ENCODE measurements at regions not wholly inside any gene's neighbourhood (a gene's known extent, or its start where the extent isn't known, plus 50 kb on each side); places are given as distances from the start of the nearest gene placed in this dataset.

DNA sequence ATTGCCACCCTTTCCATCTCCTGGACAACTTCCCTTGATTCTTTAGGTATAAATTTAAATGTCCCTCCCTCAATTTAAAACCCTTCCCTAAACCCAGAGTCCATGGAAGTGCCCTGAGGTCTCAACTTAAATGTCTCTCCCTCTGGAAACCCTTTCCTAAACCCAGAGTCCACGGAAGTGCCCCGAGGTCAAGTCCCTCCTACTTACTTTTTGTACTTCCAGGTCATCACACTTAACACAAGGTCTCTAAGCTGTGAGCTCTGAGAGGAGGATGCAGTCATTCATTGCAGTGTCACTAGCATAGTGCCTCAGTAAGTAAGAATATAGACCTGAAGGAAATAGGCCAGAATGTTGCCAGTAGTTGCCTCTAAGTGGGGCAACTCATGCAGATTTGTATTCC lies 78.2 kb upstream of the BNC1 start:
- Histone ChIP-seq H3K4me3 (ENCODE audit: control insufficient read depth in 1 of 7, extremely low read depth in 1 of 7, insufficient read depth in 4 of 7, low read depth in 2 of 7, low read length in 6 of 7) (no peak overlapping the region), H3K27ac (ENCODE audit: insufficient read depth in 1 of 2, low read depth in 1 of 2, low read length in 2 of 2, poor library complexity in 1 of 2, severe bottlenecking in 2 of 2) (no peak overlapping the region), H3K4me1 (ENCODE audit: control extremely low read depth in 1 of 4, control insufficient read depth in 4 of 4, insufficient read depth in 4 of 4, low read length in 3 of 4) (peaks cover 2 to 12% (median 7%) of the 10 kb centered on the region in 4 experiments), H3K27me3 (replicated peaks in 2 of 5; ENCODE audit: control insufficient read depth in 4 of 5, insufficient read depth in 5 of 5, low read length in 4 of 5) (peaks cover 3 to 40% (median 21%) of the 10 kb centered on the region in 5 experiments), H3K36me3 (ENCODE audit: control insufficient read depth in 4 of 4, insufficient read depth in 4 of 4, low read length in 3 of 4) (no peaks in the 10 kb centered on the region), H3K9me3 (ENCODE audit: control extremely low read depth in 1 of 5, control insufficient read depth in 4 of 5, insufficient read depth in 2 of 5, low read depth in 1 of 5, low read length in 4 of 5) (no peaks in the 10 kb centered on the region)
- ChIA-PET POLR2A (no interaction called here), CTCF (interaction anchor here (0.9 kb wide), 1 partner anchor 17 kb away, joined by 3 read pairs; no protein-coding TSS in a partner anchor)
- WGBS (ENCODE audit: insufficient coverage): 100% methylated on average over 2 of the region's 2 CpGs
- DNase-seq: no peak

DNA sequence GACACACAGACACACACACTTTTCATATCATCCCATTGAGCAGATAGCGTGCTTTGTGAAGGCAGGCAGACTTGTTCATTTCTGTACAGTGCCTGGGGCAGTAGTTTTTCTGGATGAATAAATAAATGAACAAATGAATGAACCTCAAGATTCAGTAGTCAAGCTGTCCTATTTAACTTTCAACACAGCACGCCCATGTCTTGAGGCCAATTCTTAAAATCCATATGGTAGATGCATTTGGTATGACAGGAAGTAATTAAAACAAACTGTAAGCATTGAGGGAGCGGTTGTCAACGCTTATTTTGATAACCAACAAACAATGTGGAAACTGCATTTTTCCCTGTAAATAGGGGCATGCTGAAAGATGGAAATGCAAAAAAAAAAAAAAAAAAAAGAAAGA lies 80.0 kb upstream of the BNC1 start:
- H3K9me3 ChIP-seq (ENCODE audit: control extremely low read depth in 1 of 5, control insufficient read depth in 4 of 5, insufficient read depth in 2 of 5, low read depth in 1 of 5, low read length in 4 of 5): no peaks in the 10 kb centered on the region
- H3K27ac ChIP-seq (ENCODE audit: insufficient read depth in 1 of 2, low read depth in 1 of 2, low read length in 2 of 2, poor library complexity in 1 of 2, severe bottlenecking in 2 of 2): no peak overlapping the region
- no peak for DNase-seq
- peaks cover 2 to 12% (median 7%) of the 10 kb centered on the region in 4 experiments for H3K4me1 ChIP-seq (ENCODE audit: control extremely low read depth in 1 of 4, control insufficient read depth in 4 of 4, insufficient read depth in 4 of 4, low read length in 3 of 4)
- WGBS (ENCODE audit: insufficient coverage): no CpG with 5 or more reads among the region's 4 CpGs
- CTCF ChIA-PET: no interaction called here
- no peaks in the 10 kb centered on the region for H3K36me3 ChIP-seq (ENCODE audit: control insufficient read depth in 4 of 4, insufficient read depth in 4 of 4, low read length in 3 of 4)
- peaks cover 3 to 49% (median 23%) of the 10 kb centered on the region in 5 experiments for H3K27me3 ChIP-seq (replicated peaks in 2 of 5; ENCODE audit: control insufficient read depth in 4 of 5, insufficient read depth in 5 of 5, low read length in 4 of 5)
- peak overlapping the region in 1 of 7 experiments; percentile 63 for H3K4me3 ChIP-seq (ENCODE audit: control insufficient read depth in 1 of 7, extremely low read depth in 1 of 7, insufficient read depth in 4 of 7, low read depth in 2 of 7, low read length in 6 of 7)
- POLR2A ChIA-PET: no interaction called here

GRCh38 chr15:83365370-83365938 lies 81.0 kb upstream of the BNC1 start:
- CTCF ChIA-PET: interaction anchor here (1.5 to 2.5 kb wide), 2 partner anchors 12 to 117 kb away, joined by 4 to 10 read pairs; no protein-coding TSS in a partner anchor

DNA sequence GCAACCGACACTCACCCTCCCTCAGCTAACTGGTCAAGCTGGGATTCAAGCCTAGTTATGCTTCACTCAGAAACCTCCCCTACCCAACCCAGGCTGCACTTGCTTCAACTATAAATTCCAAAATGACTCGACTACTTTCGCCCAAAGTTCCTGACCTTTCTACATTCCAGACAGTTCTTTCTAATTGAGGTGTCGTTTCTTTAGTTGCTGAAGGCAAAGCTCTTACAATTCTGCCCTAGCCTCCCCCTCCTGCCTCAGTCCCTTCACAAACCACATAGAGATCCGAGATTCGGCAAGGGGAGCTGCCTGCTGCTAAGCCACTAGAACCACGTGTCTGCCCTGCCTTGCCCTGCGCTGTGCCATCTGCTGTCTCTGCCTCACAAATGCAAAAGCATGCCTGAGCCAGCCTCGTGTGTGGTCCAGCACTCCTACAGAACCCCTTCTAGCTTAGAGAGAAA lies 74.7 kb upstream of the SH3GL3 start:
- DNase-seq: peak in 2 of 3 donors; percentile 9 to 21
- Histone ChIP-seq H3K27ac (ENCODE audit: insufficient read depth in 1 of 2, low read depth in 1 of 2, low read length in 2 of 2, poor library complexity in 1 of 2, severe bottlenecking in 2 of 2) (no peak overlapping the region), H3K4me1 (ENCODE audit: control extremely low read depth in 1 of 4, control insufficient read depth in 4 of 4, insufficient read depth in 4 of 4, low read length in 3 of 4) (no peaks in the 10 kb centered on the region), H3K27me3 (replicated peaks in 2 of 5; ENCODE audit: control insufficient read depth in 4 of 5, insufficient read depth in 5 of 5, low read length in 4 of 5) (peaks cover 9 to 73% (median 34%) of the 10 kb centered on the region in 5 experiments), H3K9me3 (ENCODE audit: control extremely low read depth in 1 of 5, control insufficient read depth in 4 of 5, insufficient read depth in 2 of 5, low read depth in 1 of 5, low read length in 4 of 5) (no peaks in the 10 kb centered on the region), H3K36me3 (ENCODE audit: control insufficient read depth in 4 of 4, insufficient read depth in 4 of 4, low read length in 3 of 4) (no peaks in the 10 kb centered on the region), H3K4me3 (ENCODE audit: control insufficient read depth in 1 of 7, extremely low read depth in 1 of 7, insufficient read depth in 4 of 7, low read depth in 2 of 7, low read length in 6 of 7) (no peak overlapping the region)
- ChIA-PET POLR2A (no interaction called here), CTCF (no interaction called here)
- 20% methylated on average over 6 of the region's 9 CpGs for WGBS (ENCODE audit: insufficient coverage)

More at GRCh38 chr15:83365370-83365938, 81.0 kb upstream of the BNC1 start:
- Histone ChIP-seq H3K4me3 (ENCODE audit: control insufficient read depth in 1 of 7, extremely low read depth in 1 of 7, insufficient read depth in 4 of 7, low read depth in 2 of 7, low read length in 6 of 7) (peak overlapping the region in 6 of 7 experiments; percentile 20 to 71 (median 47)), H3K27me3 (replicated peaks in 2 of 5; ENCODE audit: control insufficient read depth in 4 of 5, insufficient read depth in 5 of 5, low read length in 4 of 5) (peaks cover 3 to 54% (median 28%) of the 10 kb centered on the region in 5 experiments), H3K36me3 (ENCODE audit: control insufficient read depth in 4 of 4, insufficient read depth in 4 of 4, low read length in 3 of 4) (no peaks in the 10 kb centered on the region), H3K27ac (ENCODE audit: insufficient read depth in 1 of 2, low read depth in 1 of 2, low read length in 2 of 2, poor library complexity in 1 of 2, severe bottlenecking in 2 of 2) (no peak overlapping the region), H3K4me1 (ENCODE audit: control extremely low read depth in 1 of 4, control insufficient read depth in 4 of 4, insufficient read depth in 4 of 4, low read length in 3 of 4) (peaks cover 2 to 12% (median 7%) of the 10 kb centered on the region in 4 experiments), H3K9me3 (ENCODE audit: control extremely low read depth in 1 of 5, control insufficient read depth in 4 of 5, insufficient read depth in 2 of 5, low read depth in 1 of 5, low read length in 4 of 5) (no peaks in the 10 kb centered on the region)
- peak; percentile 39 to 73 (median 66) for DNase-seq
- under 1% methylated on average over 24 of the region's 27 CpGs for WGBS (ENCODE audit: insufficient coverage)
- POLR2A ChIA-PET: interaction anchor here (0.6 kb wide), 1 partner anchor 14 kb away, joined by 3 read pairs; no protein-coding TSS in a partner anchor

- CTCF ChIA-PET: interaction anchor here (0.9 to 1.2 kb wide), 2 partner anchors 17 to 131 kb away, joined by 3 read pairs; no protein-coding TSS in a partner anchor
- H3K27me3 ChIP-seq (replicated peaks in 2 of 5; ENCODE audit: control insufficient read depth in 4 of 5, insufficient read depth in 5 of 5, low read length in 4 of 5): peaks cover 0 to 61% (median 26%) of the 10 kb centered on the region in 5 experiments
- no peak overlapping the region for H3K27ac ChIP-seq (ENCODE audit: insufficient read depth in 1 of 2, low read depth in 1 of 2, low read length in 2 of 2, poor library complexity in 1 of 2, severe bottlenecking in 2 of 2)
- no peak overlapping the region for H3K4me3 ChIP-seq (ENCODE audit: control insufficient read depth in 1 of 7, extremely low read depth in 1 of 7, insufficient read depth in 4 of 7, low read depth in 2 of 7, low read length in 6 of 7)
- H3K9me3 ChIP-seq (ENCODE audit: control extremely low read depth in 1 of 5, control insufficient read depth in 4 of 5, insufficient read depth in 2 of 5, low read depth in 1 of 5, low read length in 4 of 5): no peaks in the 10 kb centered on the region
- DNase-seq: peak in 1 of 3 donors; percentile 11
- WGBS (ENCODE audit: insufficient coverage): 7% methylated on average over 27 of the region's 34 CpGs
- POLR2A ChIA-PET: interaction anchor here (0.6 kb wide), 1 partner anchor 13 kb away, joined by 3 read pairs; no protein-coding TSS in a partner anchor
- no peaks in the 10 kb centered on the region for H3K36me3 ChIP-seq (ENCODE audit: control insufficient read depth in 4 of 4, insufficient read depth in 4 of 4, low read length in 3 of 4)
- H3K4me1 ChIP-seq (ENCODE audit: control extremely low read depth in 1 of 4, control insufficient read depth in 4 of 4, insufficient read depth in 4 of 4, low read length in 3 of 4): no peaks in the 10 kb centered on the region
These were observed 68.1 kb upstream of the SH3GL3 start for GRCh38 chr15:83378921-83379578.

GRCh38 chr15:83379579-83379959 lies 67.6 kb upstream of the SH3GL3 start:
- 39% methylated on average over 19 of the region's 19 CpGs for WGBS (ENCODE audit: insufficient coverage)

GRCh38 chr15:83380059-83380458 lies 67.1 kb upstream of the SH3GL3 start:
- POLR2A ChIA-PET: no interaction called here
- CTCF ChIA-PET: interaction anchor here (0.9 to 2.6 kb wide), 4 partner anchors 18 to 369 kb away, joined by 3 to 15 read pairs (median 3); no protein-coding TSS in a partner anchor

More at GRCh38 chr15:83379579-83379959, 67.6 kb upstream of the SH3GL3 start:
- H3K4me3 ChIP-seq (ENCODE audit: control insufficient read depth in 1 of 7, extremely low read depth in 1 of 7, insufficient read depth in 4 of 7, low read depth in 2 of 7, low read length in 6 of 7): no peak overlapping the region
- no peaks in the 10 kb centered on the region for H3K4me1 ChIP-seq (ENCODE audit: control extremely low read depth in 1 of 4, control insufficient read depth in 4 of 4, insufficient read depth in 4 of 4, low read length in 3 of 4)
- POLR2A ChIA-PET: no interaction called here
- H3K27me3 ChIP-seq (replicated peaks in 2 of 5; ENCODE audit: control insufficient read depth in 4 of 5, insufficient read depth in 5 of 5, low read length in 4 of 5): peaks cover 0 to 58% (median 26%) of the 10 kb centered on the region in 5 experiments
- no peak overlapping the region for H3K27ac ChIP-seq (ENCODE audit: insufficient read depth in 1 of 2, low read depth in 1 of 2, low read length in 2 of 2, poor library complexity in 1 of 2, severe bottlenecking in 2 of 2)
- no peak for DNase-seq
- CTCF ChIA-PET: interaction anchor here (0.9 to 1.2 kb wide), 2 partner anchors 17 to 131 kb away, joined by 3 read pairs; no protein-coding TSS in a partner anchor
- no peaks in the 10 kb centered on the region for H3K9me3 ChIP-seq (ENCODE audit: control extremely low read depth in 1 of 5, control insufficient read depth in 4 of 5, insufficient read depth in 2 of 5, low read depth in 1 of 5, low read length in 4 of 5)
- H3K36me3 ChIP-seq (ENCODE audit: control insufficient read depth in 4 of 4, insufficient read depth in 4 of 4, low read length in 3 of 4): no peaks in the 10 kb centered on the region

More at GRCh38 chr15:83380059-83380458, 67.1 kb upstream of the SH3GL3 start:
- Histone ChIP-seq H3K4me3 (ENCODE audit: control insufficient read depth in 1 of 7, extremely low read depth in 1 of 7, insufficient read depth in 4 of 7, low read depth in 2 of 7, low read length in 6 of 7) (no peak overlapping the region), H3K4me1 (ENCODE audit: control extremely low read depth in 1 of 4, control insufficient read depth in 4 of 4, insufficient read depth in 4 of 4, low read length in 3 of 4) (no peaks in the 10 kb centered on the region), H3K27me3 (replicated peaks in 2 of 5; ENCODE audit: control insufficient read depth in 4 of 5, insufficient read depth in 5 of 5, low read length in 4 of 5) (peaks cover 0 to 56% (median 26%) of the 10 kb centered on the region in 5 experiments), H3K36me3 (ENCODE audit: control insufficient read depth in 4 of 4, insufficient read depth in 4 of 4, low read length in 3 of 4) (no peaks in the 10 kb centered on the region), H3K9me3 (ENCODE audit: control extremely low read depth in 1 of 5, control insufficient read depth in 4 of 5, insufficient read depth in 2 of 5, low read depth in 1 of 5, low read length in 4 of 5) (no peaks in the 10 kb centered on the region), H3K27ac (ENCODE audit: insufficient read depth in 1 of 2, low read depth in 1 of 2, low read length in 2 of 2, poor library complexity in 1 of 2, severe bottlenecking in 2 of 2) (no peak overlapping the region)
- DNase-seq: no peak
- WGBS (ENCODE audit: insufficient coverage): 67% methylated on average over 1 of the region's 2 CpGs
